Adrenal gland (tissue), 9 donors: ENCODE measurements at regions not wholly inside any gene's neighbourhood (a gene's known extent, or its start where the extent isn't known, plus 50 kb on each side); places are given as distances from the start of the nearest gene placed in this dataset.

Source experiments
- DNase-seq, 7 donors: peaks; one replicate each; pipeline ENCODE4 v3.0.0-alpha.2; 2019 to 2020
- H3K27ac ChIP-seq, 5 donors: fragments of 200-600 bp; sonication (generic) in 4 of 5; 1 replicate in 3 of 5; 2 replicates in 2 of 5; pipeline versions ENCODE4 v1.5.1 to v1.8.0; 2016 to 2020; ENCODE audit warnings: mild to moderate bottlenecking in 1 of 5
- H3K27me3 ChIP-seq: fragments of 200-600 bp; 2 replicates; pipeline ENCODE4 v1.8.0; 2021
- H3K36me3 ChIP-seq, 2 donors: fragments of 200-600 bp; replicated peaks in 1 of 2; 1 replicate in 1 of 2; 2 replicates in 1 of 2; pipeline versions ENCODE4 v1.5.1 to v1.8.0; 2018 to 2022
- H3K4me1 ChIP-seq, 2 donors: fragments of 200-600 bp; replicated peaks in 1 of 2; 1 replicate in 1 of 2; 2 replicates in 1 of 2; pipeline versions ENCODE4 v1.5.1 to v1.8.0; 2018 to 2021
- H3K4me3 ChIP-seq, 4 donors: fragments of 200-600 bp; sonication (generic) in 3 of 4; one replicate each; pipeline ENCODE4 v1.5.1; 2016 to 2018
- H3K9me3 ChIP-seq, 3 donors: fragments of 200-600 bp; sonication (generic) in 1 of 3; replicated peaks in 1 of 3; 1 replicate in 2 of 3; 2 replicates in 1 of 3; pipeline versions ENCODE4 v1.5.1 to v1.8.0; 2016 to 2021
- POLR2A ChIP-seq, 2 donors: fragments of 450-650 bp; IDR thresholded peaks; one replicate each; pipeline ENCODE4 v1.6.1; 2017; ENCODE audit warnings: antibody characterized with exemption in 2 of 2, mild to moderate bottlenecking in 2 of 2, moderate library complexity in 1 of 2
- WGBS, 4 donors: extraction: QIAGEN DNeasy Blood & Tissue Kit in 2 of 4; methylation state at CpG; one replicate each; pipeline versions ENCODE4 v1.1.5 to v1.1.7; 2013 to 2017; 5-methylcytosine and 5-hydroxymethylcytosine counted together
- intact Hi-C, 2 donors: fragments of 100-400 bp; cut with DNase I; formaldehyde crosslinking; loops; one replicate each; pipeline versions ENCODE4 v1.14.1 to v1.15.0; 2022 to 2023
- TF ChIP-seq, protein P1 (sequence below), 6 experiments: fragments of 450-650 bp in 4 of 6; fragments of 200-600 bp in 2 of 6; sonication (generic) in 1 of 6; IDR thresholded peaks; 1 replicate in 5 of 6; 2 replicates in 1 of 6; pipeline versions ENCODE4 v1.5.1 to v1.8.0; 2016 to 2021; ENCODE audit warnings: antibody characterized with exemption in 6 of 6, mild to moderate bottlenecking in 2 of 6, moderate library complexity in 1 of 6
- donor health status: healthy with polysubstance abuse.
- donor health status: Bipolar disorder and iron deficiency.
- donor health status: DM: yes; HTN: yes; CAD: no.
- donor health status: DM: no; HTN: no; CAD: no.
- donor health status: DM: no; HTN: no; CAD: no.

DNA sequence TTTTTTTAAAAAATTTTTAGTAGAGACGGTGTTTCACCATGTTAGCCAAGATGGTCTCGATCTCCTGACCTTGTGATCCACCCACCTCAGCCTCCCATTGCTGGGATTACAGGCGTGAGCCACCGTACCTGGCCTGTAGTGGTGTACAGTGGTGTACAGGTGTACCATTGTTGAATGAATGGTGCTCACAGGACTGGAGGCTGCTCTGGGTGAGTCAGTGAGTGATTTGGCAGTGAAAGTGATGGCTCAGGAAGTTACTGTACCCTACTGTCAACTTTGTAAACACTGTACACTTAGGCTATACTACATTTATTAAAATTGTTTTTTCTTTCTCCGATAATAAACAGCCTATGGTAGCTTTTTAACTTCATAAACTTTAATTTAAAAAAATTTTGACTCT is 122.8 kb upstream of the EEF1E1 start:
- no peak overlapping the region for H3K4me3 ChIP-seq
- no peak for DNase-seq
- TF ChIP-seq, protein P1, sequence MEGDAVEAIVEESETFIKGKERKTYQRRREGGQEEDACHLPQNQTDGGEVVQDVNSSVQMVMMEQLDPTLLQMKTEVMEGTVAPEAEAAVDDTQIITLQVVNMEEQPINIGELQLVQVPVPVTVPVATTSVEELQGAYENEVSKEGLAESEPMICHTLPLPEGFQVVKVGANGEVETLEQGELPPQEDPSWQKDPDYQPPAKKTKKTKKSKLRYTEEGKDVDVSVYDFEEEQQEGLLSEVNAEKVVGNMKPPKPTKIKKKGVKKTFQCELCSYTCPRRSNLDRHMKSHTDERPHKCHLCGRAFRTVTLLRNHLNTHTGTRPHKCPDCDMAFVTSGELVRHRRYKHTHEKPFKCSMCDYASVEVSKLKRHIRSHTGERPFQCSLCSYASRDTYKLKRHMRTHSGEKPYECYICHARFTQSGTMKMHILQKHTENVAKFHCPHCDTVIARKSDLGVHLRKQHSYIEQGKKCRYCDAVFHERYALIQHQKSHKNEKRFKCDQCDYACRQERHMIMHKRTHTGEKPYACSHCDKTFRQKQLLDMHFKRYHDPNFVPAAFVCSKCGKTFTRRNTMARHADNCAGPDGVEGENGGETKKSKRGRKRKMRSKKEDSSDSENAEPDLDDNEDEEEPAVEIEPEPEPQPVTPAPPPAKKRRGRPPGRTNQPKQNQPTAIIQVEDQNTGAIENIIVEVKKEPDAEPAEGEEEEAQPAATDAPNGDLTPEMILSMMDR (IDR thresholded peaks at IDR 0.05), result no peak
- TF ChIP-seq POLR2A (IDR thresholded peaks at IDR 0.05), result no peak
- no peaks in the 10 kb centered on the region for H3K36me3 ChIP-seq
- no peaks in the 10 kb centered on the region for H3K9me3 ChIP-seq
- intact Hi-C loops, result no loop called here
- no peaks in the 10 kb centered on the region for H3K4me1 ChIP-seq
- no peaks in the 10 kb centered on the region for H3K27me3 ChIP-seq
- 78 to 90% (median 86%) methylated on average over 5 of the region's 5 CpGs for WGBS, 4 donors
- H3K27ac ChIP-seq, result no peak overlapping the region

DNA sequence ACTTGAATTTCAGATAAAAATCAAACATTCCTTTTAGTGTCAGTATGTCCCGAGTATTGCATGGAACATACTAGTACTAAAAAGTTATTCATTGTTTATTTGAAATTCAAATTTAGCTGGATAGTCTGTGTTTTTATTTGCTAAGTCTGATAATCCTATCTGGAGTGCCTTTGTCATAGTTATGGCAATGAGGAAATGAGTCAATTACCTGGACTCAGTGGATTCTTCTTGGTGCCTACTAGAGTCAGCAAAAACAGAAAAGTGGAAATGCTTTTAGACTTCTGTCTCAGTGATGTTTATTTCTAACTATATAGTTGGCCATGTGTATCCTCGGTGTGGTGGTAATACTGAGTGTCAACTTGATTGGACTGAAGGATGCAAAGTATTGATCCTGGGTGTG is 121.3 kb upstream of the EEF1E1 start:
- intact Hi-C loops, result loop anchor here (5.0 kb wide), 2 partner anchors 86 to 91 kb away; no protein-coding TSS in a partner anchor
- Histone ChIP-seq H3K27ac (no peak overlapping the region), H3K36me3 (no peaks in the 10 kb centered on the region), H3K4me3 (no peak overlapping the region), H3K4me1 (no peaks in the 10 kb centered on the region), H3K9me3 (no peaks in the 10 kb centered on the region), H3K27me3 (no peaks in the 10 kb centered on the region)
- TF ChIP-seq, protein P1 (IDR thresholded peaks at IDR 0.05), result no peak
- no peak for TF ChIP-seq POLR2A (IDR thresholded peaks at IDR 0.05)
- 69 to 78% (median 74%) methylated on average over 2 of the region's 2 CpGs for WGBS, 4 donors
- no peak for DNase-seq

DNA sequence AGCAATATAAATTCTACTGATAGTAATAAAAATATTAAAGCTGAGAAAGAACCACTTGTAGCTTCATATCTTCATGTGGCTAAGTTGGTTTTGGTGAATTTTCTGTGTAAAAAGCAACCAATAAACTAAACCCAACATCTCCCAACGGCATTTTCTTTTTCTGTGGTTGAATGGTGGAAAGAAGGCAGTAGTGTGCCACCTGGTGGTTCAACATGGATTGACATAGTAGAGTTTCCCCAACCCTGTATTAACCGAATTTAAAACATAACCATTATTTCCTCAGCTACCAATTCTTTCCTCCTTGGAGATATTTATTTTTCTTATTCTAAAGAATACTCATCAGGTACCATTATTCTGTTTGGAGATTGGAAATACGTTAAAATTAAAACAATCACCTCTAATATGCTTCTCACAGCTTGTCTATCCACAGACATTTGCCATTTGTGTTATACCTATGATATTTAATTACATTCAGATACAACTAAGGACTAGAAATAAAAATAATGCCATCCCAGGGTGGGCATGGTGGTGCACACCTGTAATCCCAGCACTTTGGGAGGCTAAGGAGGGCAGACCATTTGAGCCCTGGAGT is 117.1 kb upstream of the EEF1E1 start:
- 1 to 4% (median 2%) methylated on average over 3 of the region's 3 CpGs for WGBS, 4 donors
- H3K27ac ChIP-seq, result no peak overlapping the region
- intact Hi-C loops, result no loop called here
- peak in 6 of 7 donors; percentile 29 to 76 (median 58) for DNase-seq
- H3K36me3 ChIP-seq, result no peaks in the 10 kb centered on the region
- H3K4me3 ChIP-seq, result no peak overlapping the region
- TF ChIP-seq, protein P1 (IDR thresholded peaks at IDR 0.05), result peak; percentile 51 to 90 (median 76)
- no peak for TF ChIP-seq POLR2A (IDR thresholded peaks at IDR 0.05)
- H3K27me3 ChIP-seq, result no peaks in the 10 kb centered on the region
- H3K9me3 ChIP-seq, result no peaks in the 10 kb centered on the region
- H3K4me1 ChIP-seq, result no peaks in the 10 kb centered on the region

DNA sequence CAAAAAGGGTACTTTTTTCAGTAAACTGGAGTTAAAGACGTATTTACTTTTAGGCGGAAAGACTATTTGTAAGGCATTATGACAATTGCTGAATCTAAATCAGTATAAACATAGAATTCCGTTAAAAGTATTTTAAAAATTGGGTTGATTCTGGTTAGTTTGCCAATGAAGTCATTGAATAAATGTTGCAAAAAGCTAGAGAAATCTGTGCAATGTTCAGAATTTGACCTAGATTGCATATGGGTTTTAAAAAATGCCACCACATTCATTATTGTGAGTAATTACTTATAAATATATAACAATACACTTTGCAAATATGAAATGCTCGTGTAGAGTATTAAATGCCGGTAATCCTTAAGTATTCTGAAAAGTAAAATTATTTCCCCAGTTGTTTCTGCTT is 116.5 kb upstream of the EEF1E1 start:
- intact Hi-C loops, result no loop called here
- H3K27ac ChIP-seq, result no peak overlapping the region
- H3K4me1 ChIP-seq, result no peaks in the 10 kb centered on the region
- no peak for TF ChIP-seq POLR2A (IDR thresholded peaks at IDR 0.05)
- 46 to 62% (median 56%) methylated on average over 5 of the region's 5 CpGs for WGBS, 4 donors
- H3K9me3 ChIP-seq, result no peaks in the 10 kb centered on the region
- H3K27me3 ChIP-seq, result no peaks in the 10 kb centered on the region
- no peak overlapping the region for H3K4me3 ChIP-seq
- no peak for DNase-seq
- H3K36me3 ChIP-seq, result no peaks in the 10 kb centered on the region

DNA sequence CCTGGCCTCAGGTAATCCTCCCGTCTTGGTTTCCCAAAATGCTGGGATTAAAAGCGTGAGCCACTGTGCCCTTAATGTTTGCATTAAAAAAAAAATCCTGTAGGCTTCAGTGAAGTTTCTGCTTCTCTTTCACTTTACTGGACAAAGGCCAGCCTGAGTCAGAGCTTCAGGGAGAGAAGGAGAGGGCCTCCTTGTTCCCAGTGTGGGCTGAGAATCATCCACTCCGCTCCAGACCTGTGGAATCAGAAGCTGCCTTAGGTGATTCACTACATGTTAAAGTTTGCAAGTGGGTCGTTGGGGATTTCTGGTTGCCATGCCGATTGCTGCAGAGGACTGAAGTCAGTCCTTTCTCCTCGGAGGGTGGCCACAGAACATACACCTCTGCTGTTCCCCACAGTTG is 113.3 kb upstream of the EEF1E1 start:
- no peak for DNase-seq
- H3K36me3 ChIP-seq, result no peaks in the 10 kb centered on the region
- H3K27me3 ChIP-seq, result no peaks in the 10 kb centered on the region
- intact Hi-C loops, result no loop called here
- TF ChIP-seq, protein P1 (IDR thresholded peaks at IDR 0.05), result no peak
- no peak for TF ChIP-seq POLR2A (IDR thresholded peaks at IDR 0.05)
- H3K4me3 ChIP-seq, result no peak overlapping the region
- no peak overlapping the region for H3K27ac ChIP-seq
- H3K4me1 ChIP-seq, result no peaks in the 10 kb centered on the region
- 63 to 72% (median 69%) methylated on average over 4 to 6 of the region's 6 CpGs for WGBS, 4 donors
- H3K9me3 ChIP-seq, result no peaks in the 10 kb centered on the region
